ENCODE measurements at regions not wholly inside any gene's neighbourhood (a gene's known extent, or its start where the extent isn't known, plus 50 kb on each side); places are given as distances from the start of the nearest gene placed in this dataset.

GRCh38 chr7:155971180-155971770, 159.0 kb upstream of the SHH start:
- no peak for DNase-seq (ENCODE audit: low spot score)

GRCh38 chr7:155969192-155969929, 157.1 kb upstream of the SHH start:
- DNase-seq (ENCODE audit: low spot score) = no peak

GRCh38 chr7:155965010-155965409, 152.7 kb upstream of the SHH start:
- no peak for DNase-seq (ENCODE audit: low spot score)

GRCh38 chr7:155964543-155964942, 152.3 kb upstream of the SHH start:
- DNase-seq (ENCODE audit: low spot score) = no peak

GRCh38 chr7:155963771-155964195, 151.5 kb upstream of the SHH start:
- no peak for DNase-seq (ENCODE audit: low spot score)

GRCh38 chr7:155963356-155963755, 151.1 kb upstream of the SHH start:
- no peak for DNase-seq (ENCODE audit: low spot score)

GRCh38 chr7:155962968-155963300, 150.7 kb upstream of the SHH start:
- DNase-seq (ENCODE audit: low spot score) = no peak

- DNase-seq (ENCODE audit: low spot score) = no peak
These were observed 150.1 kb upstream of the SHH start for GRCh38 chr7:155962191-155962967.

GRCh38 chr7:155961241-155962190, 149.3 kb upstream of the SHH start:
- no peak for DNase-seq (ENCODE audit: low spot score)

- no peak for DNase-seq (ENCODE audit: low spot score)
These were observed 147.6 kb upstream of the SHH start for GRCh38 chr7:155959894-155960293.

GRCh38 chr7:155956977-155957376, 144.7 kb upstream of the SHH start:
- DNase-seq (ENCODE audit: low spot score) = no peak

GRCh38 chr7:155955367-155955635, 143.0 kb upstream of the SHH start:
- DNase-seq (ENCODE audit: low spot score) = no peak

- DNase-seq (ENCODE audit: low spot score) = no peak
These were observed 142.5 kb upstream of the SHH start for GRCh38 chr7:155954550-155955366.

- no peak for DNase-seq (ENCODE audit: low spot score)
These were observed 141.7 kb upstream of the SHH start for GRCh38 chr7:155953781-155954549.

GRCh38 chr7:155953501-155953778, 141.2 kb upstream of the SHH start:
- no peak for DNase-seq (ENCODE audit: low spot score)

- no peak for DNase-seq (ENCODE audit: low spot score)
These were observed 139.4 kb upstream of the SHH start for GRCh38 chr7:155951554-155952158.

GRCh38 chr7:155950898-155951553, 138.8 kb upstream of the SHH start:
- no peak for DNase-seq (ENCODE audit: low spot score)

GRCh38 chr7:155948845-155949244, 136.6 kb upstream of the SHH start:
- no peak for DNase-seq (ENCODE audit: low spot score)

- DNase-seq (ENCODE audit: low spot score) = no peak
These were observed 136.2 kb upstream of the SHH start for GRCh38 chr7:155948423-155948822.

- no peak for DNase-seq (ENCODE audit: low spot score)
These were observed 134.8 kb upstream of the SHH start for GRCh38 chr7:155947051-155947450.

All from CD4-positive, alpha-beta T cell treated with Interleukin-15 for 4 hours (primary cell).